Stimulated activated CD8-positive, alpha-beta memory T cell treated with anti-CD3 and anti-CD28 coated beads, Interleukin-7, amount 100 ng/mL, for 1 hour (primary cell): ENCODE measurements at regions not wholly inside any gene's neighbourhood (a gene's known extent, or its start where the extent isn't known, plus 50 kb on each side); places are given as distances from the start of the nearest gene placed in this dataset.

Experiments
- DNase-seq, 2 donors: peaks; one replicate each; pipeline ENCODE4 v3.0.0-alpha.2; 2020; ENCODE audit warnings: low read depth in 2 of 2

DNA sequence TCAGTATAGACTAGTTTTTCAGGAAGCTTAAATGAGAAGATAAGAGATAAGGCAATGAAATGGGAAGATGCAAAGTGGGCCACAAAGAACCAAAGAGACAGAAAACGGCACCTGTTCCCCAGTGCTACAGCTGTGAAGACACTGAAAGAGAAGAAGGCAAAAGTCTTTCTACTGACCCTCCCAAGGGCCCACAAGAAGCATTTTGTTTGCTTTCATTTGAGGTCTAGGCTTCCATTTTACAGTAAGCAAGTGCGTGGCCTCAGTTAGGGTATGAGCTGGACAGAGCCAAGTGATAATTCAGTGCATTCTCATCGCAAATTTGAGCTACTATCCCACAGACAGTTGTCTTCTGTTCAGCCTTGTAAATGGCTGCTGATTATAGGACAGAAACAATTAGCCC is 53.4 kb upstream of the STK17B start:
- DNase-seq = no peak

DNA sequence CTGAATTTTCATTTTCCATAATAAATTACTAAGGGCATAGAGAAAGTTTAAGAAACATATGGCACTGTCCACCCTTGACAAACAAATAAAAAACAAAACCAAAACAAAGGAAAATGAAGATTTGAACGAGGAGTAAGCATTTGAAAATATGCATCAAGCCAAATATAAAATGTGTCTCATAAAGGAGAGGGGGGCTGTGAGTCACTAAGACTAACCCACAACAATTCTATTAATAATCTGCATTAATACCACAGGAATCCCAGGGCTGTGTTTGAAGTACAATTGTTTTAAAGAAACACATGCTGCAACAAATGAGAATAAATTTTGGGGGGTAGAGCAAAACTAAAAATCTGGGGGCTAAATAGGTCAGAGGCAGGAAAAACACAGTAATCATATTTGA is 53.8 kb upstream of the STK17B start:
- no peak for DNase-seq

DNA sequence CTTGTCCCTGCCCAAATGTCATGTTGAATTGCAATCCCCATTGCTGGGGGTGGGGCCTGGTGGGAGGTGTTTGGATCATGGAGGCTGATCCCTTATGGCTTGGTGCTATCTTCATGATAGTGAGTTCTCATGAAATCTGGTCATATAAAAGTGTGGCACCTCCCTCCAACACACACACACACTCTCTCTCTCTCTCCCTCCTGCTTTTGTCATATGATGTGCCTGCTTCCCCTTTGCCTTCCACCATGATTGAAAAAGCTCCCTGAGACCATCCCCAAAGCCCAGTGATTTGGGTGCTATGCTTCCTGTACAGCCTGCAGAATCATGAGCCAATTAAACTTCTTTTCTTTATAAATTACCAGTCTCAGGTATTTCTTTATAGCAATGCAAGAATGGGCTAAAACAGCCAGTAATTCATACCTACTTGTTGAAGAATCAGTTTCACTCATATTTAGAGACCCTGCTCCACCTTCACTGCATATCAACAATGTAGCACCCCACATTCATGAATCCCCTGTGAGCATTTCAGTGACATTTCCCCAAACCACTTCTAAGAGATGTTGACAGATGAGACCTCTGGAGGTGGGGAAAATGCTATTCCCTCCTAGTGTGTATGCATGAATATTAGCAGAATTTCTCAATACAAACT is 54.8 kb upstream of the STK17B start:
- no peak for DNase-seq

DNA sequence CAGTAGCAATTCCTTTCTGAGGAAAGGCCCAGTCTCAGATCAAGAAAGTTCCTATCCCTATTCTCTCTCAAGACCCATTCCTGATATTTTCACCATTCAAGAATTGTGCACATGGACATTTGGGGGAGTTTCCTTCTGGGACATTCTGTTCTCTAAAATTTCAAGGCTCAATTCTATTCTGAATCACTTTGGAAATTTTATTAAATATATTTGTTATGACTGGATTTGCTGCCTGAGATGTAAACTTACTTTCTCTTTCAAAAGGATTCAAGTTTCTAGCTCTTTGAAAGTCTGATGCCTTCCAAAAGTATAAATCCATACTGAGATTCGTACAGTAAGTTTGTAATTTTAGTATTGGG is 55.3 kb upstream of the STK17B start:
- DNase-seq = no peak

DNA sequence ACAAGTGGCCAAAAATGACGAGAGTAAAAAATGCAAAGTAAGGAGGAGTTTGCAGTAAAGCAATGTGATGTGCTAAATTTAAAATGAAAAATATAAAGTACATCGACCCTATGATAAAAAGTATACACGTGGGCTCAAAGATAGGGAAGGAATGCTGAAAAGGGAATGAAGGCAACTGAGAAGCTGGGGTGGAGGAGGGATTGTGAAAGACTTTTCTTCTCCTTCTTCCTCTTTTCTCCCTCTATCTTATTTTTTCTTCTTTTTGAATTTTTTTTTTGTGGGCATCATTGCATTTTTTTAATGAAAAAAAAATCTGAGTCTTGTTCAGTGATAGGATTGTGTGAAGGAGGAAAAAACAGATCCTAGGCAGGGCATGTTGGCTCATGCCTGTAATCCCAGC is 57.6 kb upstream of the STK17B start:
- DNase-seq = no peak

DNA sequence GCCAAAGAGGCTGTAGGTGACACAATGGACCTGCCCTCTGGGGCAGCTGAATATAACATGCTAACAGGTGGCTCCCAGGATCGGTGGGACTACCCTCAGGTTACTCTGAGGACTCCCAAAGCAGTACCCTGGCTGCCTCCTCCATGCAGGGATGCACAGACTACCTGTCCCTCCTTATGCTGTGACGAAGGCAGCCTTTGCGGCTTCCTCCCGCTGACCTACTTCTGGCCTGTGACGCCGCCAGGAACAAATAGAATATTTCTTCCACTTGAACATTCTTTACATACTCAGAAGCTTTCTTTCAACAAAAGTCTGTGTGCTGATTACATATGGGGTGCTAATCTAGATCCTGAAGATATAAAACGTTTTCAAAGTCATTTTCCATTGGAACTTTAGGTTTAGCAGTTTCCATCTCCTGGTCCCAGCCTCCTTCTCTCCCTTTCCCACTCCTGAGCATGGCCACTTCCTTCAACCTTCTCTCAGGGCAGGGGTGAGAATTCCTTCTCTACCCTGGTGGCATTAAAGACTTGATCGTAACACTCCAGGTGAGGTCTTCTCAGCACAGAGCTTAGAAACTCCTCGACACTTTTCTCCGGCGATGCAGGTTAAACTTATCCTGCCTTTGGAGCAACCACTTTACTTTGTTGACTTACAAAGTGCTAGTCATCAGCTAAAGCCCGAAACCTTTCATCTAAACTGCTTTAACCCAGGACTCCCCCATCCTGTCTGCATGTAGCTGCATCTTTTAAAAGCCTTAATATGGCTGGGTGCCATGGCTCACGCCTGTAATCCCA is 58.9 kb upstream of the STK17B start:
- DNase-seq = no peak

DNA sequence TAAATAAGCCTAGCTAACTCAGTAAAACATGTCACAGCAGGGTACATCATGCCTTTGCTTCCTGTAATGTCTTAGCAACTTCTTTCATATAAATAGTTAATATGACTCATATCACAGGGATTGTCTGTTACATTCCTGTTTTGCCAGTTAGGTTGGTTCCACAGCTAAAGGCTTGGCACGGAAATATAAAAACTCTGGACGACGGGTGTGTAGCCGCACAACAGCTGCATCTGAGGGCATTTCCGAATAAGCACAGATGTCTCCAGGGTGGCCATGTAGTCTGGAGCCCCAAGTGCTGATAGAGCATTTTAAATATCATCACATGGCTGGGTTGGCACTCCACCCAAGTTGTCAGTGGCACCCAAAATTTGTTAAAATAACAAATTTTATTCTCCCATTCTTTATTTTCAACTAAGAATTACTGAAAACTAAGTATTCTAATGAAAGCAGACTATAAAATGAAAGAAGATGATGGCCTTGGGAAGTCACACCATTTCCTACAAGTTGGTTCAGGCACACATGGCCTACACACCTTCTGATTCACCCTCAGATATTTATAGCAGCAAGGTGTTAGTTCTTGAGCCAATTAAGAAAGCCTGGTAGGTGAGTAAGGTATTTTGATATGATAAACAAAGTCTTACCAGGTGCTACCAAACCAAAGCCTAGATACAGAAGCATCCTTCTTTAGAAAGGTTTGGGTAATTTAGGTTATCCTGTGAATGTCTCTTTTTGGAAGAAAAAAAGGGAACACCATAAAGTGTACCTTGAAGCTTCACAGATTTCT is 61.8 kb upstream of the STK17B start:
- DNase-seq = no peak

DNA sequence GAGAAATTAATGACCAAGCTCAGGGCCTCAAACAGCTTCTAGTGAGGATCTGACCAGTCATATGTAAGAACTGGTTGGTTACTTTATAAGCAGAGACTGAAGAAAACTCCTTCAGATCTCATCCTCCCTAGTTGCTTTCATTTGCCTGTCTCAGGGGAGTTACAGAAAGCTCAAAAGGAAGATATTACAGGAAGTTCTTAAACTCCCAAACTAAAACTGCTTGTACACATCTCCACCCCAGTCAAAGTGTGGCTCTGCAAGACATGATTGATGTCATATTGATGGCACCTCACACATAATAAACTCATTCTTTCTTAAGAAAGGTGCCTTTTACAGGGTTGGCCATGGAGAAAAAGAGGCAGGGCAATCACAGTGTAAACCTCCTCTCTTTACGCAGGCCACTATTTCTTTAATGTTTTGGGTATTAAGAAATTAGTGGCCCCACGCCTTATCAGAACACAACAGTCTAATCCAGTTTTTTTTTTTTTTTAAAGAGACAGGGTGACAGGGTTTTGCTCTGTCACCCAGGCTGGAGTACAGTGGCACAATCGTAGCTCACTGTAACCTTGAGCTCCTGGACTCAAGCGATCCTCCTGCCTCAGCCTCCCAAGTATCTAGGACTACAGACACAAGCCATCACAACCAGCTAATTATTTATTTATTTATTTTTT is 62.6 kb upstream of the STK17B start:
- no peak for DNase-seq

DNA sequence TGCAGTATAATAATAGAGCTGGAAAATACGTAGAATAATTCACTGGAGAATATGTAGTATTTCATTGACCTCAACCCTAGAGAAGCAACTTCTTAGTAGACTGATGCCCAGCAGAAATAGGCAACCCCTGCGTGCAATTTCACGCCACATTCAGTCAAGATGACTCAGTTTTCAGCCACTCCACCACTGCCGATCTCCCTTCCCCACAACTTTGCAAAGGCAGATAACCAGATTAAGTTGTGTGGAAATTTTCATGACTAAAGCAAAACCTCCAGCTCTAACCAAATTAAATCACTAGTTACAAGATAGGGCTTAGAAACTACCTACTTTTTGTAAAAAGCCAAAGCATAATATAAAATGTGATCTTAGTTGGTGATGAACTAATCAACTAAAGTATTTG is 63.3 kb upstream of the STK17B start:
- DNase-seq = peak in 1 of 2 donors; percentile 21

DNA sequence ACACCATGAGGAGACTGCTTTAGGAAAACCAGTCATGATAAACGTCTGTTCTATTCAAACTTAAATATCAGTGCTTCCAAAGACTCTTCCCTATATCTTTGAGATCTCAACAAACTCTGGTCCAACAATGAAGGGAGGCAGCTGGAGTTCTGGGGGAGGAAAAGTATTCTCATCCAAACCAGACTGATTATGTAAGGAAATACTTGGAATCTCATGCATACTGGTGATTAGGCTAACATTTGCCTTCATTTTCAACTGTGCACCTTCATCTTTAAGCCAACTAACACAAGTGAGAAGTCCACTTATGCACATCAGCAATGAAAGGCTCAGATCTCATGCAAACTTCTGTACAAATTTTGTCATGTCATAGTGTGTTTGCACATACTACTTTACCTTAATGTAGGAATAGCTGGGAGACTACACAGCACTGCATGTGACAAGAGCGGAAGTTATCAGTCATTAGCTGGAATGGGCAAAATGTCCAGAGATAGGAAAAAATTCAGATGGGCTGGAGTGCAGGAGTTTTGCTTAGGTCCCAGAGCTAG is 67.5 kb upstream of the STK17B start:
- DNase-seq = no peak

DNA sequence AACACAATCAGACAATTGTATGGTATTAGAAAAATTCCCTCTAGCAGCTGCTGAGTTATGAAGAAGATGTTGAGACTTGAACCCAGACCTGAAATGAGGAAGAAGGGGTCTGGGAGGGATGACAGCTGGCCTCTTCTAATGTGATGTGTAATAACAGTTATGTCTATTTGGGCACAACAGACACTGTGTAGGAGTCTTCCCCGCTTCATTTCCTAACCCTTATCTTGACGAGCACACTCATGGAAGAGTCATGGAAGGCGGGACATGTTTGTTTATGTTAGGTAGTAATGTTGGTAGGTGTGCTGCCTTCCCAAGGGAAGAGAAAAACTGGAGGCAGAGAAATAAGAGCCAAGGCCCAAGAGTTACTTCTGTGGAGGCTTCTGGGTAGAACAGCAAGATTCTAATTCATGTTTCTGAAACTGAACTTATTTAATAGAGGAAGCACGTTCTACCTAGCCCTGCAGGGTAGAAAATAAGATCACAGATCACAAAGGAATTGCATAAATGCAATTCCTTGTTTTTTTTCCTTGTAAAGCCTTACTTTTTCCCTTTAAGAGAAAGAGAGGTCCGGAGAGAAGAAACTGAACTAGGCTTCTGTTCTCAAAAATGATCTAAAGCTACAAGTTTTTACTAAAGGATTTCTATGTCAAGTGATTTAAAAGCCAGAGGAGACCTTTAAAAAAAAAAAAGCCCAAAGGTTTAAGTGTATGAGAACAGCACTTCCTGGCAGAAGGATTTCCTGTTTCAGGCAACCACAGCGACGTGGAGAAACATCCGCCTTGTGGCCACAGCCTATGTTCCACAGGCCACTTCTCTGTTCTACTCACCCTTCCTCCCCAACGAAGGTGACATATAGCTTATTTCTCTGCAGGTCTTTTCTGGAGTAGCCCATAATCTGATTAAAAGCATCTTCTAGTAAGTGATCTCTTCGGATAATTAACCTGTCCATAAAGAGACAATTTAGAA is 68.5 kb upstream of the STK17B start:
- DNase-seq = peak; percentile 66 to 67

DNA sequence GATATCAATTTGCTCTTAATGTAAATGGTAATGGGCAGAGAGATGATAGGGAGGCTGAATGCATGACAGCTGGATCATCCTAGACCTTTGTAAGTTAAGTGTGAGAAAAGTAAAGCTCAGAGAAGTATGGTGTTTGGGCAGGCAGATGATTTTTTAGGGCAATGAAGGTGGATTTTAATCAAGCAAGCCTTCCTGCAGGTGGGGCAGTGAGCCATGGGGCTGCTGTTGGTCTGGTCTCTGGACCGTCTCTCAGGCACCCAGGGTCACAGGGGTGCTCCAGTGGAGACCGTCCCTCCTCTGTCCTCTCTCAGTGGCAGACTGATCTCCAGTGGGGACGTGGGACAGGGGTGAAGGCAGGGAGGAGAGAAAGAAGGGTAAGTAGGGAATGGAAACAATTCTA is 69.8 kb upstream of the STK17B start:
- DNase-seq = no peak

DNA sequence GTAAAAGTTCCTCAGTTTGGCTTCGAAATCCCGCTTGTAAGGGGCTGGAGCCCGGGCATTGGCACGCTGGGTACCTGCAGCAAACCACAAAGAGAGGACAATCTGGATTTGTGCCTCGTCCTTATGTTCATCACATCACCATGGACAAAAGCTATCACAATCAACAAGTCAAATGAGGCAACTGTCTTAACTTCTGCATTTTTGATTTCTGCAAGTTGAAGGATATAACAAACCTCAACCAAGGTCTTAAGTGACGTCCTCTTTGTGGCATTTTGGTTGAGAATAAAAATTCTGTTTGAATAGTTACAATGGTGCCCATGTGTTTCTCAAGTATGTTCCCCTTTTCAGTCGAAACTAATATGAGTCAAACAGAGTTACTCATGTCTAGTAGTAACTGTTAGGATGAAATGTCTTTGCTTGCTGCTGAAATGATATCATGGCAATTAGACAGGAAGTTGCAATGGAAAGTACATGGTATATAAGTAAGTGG is 70.8 kb upstream of the STK17B start:
- DNase-seq = no peak

DNA sequence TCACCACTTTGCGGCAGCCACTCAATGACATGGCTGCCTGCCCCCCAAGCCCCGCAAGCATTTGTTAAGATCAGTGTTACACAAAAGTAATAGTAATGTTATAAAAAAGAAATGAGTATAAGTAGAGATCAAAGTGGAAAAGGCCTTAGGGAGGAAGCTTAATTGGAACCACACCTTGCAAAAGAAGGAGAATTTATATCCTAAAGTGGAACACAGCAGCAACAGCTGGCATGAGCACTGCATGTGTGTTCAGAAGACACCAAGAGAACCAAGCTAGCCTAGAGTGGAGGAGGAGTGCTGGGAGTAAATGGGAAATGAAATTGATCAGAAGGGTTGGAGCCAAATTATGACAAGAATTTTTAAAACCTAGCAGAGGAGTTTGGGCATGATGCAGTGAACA is 73.1 kb upstream of the STK17B start:
- DNase-seq = no peak

DNA sequence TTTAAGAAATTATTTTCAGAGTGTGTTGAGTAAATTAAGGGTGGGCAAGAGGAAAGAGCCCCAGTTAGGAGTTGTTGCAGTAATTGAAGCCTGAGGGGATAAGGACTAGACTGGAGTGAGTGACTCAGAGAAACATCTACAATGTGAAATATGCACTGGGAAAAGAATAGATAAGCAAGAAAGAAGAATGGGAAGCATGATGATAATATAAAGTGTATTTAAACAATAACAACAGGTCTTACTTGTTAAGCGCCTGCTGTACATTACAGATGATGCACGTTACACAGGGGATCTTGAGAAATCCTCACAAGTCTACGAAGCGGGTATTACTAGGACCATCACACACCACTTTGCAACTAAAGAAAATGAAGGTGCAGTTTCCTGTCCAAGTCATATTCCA is 73.6 kb upstream of the STK17B start:
- no peak for DNase-seq

DNA sequence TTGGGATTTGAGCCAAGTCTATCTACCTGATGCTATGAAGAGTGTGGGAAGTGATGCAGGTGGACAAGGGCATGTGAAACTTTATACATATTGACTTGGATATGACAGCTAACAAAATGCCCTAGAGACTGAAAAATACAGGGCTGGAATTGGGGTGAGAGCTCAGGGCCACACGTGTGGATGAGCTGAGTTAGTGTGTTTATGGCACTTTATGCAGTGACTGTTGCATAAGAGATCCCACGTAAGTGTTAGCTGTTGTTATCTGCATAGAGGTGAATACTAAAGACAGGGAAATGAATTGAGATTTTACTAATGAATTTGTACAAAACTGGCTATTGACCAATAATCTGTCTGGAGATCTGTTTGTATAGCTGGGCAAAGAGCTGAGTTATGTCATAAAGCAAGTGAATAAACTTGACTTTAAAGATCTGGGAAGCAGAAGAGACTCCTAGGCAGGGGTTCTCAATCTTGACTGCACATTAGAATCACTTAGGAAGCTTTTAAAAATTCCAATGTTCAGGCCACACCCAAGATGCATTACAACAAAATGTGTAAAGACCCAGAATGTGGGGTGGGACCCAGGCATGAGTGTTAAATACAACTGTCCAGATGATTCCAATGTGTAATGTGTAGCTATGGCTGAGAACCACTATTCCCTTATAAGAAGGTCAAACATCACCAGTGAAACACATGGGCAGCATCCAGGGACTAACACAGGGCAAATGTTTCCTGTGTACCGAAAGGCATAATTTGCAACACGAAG is 74.2 kb upstream of the STK17B start:
- no peak for DNase-seq

DNA sequence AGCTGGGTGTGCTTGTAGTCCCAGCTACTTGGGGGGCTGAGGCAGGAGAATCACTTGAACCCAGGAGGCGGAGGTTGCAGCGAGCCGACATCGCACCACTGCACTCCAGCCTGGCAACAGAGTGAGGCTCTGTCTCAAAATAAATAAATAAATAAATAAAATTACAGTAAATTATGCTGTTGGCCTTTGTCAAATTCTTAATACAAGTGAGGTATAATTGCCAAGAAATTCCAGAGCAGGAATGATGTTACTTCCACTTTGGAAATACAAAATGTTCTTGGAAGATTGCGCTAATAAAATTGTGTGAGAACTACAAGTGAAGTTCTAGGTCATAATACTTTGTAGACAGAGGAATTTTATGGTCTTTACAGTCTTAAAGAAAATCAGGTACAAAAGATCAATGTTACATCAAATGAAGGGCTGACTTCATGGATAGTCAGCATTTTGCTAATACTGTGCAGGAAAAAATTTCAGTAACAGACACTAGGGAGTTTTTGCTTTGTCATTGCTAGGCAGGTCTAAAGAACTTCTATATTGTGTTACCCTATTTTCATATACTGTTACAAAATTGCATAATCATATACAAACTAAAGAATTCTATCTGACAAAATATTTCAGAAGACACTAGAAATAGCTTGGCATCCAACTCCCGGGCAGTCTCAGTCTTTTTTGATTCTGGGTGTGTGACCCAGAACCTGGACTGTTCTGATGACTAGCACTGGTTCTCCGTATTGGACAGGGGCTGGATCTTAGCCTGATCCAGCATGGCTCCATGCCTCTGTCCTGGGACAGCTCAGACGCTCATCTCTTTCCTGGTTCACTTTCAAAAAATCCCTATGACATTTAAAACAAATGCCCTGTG is 76.0 kb upstream of the STK17B start:
- no peak for DNase-seq

DNA sequence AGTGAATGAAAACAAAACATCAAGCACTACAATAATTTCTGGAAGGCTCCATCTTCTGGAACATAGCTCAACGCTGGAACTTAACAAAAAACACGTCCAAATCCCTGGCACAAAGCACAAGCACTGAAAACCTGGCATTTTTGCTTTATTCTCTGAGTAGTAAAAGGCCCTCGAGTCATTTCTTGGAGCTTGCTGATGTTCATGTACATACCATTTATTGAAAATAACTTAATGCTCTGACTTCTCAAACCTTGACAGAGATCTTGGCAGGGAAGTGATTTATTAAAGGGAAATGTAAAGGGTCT is 76.5 kb upstream of the STK17B start:
- no peak for DNase-seq

DNA sequence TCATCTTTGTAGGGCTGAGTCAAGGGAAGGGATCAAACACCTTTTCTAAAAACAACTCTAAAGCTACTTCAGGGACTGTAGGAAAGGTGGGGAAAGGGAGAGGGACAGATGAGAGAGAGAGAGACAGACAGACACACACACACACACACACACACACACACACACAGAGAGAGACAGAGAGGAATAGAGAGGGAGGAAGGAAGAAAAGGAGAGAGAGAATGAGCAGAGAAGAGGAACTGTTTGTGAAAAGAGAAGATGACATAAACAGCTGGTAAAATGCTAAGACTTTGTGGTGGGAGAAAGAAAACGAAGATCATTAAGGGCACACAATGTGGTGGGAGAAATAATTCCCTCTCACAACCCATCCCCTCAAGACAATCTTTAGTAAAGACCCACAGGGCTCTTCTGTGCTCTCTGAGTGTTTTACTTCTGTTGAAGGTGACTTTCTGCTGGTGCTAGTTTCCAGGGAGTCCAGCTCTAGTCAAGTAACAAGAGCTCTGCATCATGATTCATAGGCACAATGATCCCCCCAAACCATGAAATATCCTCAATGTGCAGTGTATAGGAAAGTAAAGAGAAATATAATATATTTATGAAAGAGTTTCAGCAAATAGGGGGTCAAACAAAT is 77.2 kb upstream of the STK17B start:
- no peak for DNase-seq
